Lower lobe of right lung (tissue), 2 donors: ENCODE measurements at regions not wholly inside any gene's neighbourhood (a gene's known extent, or its start where the extent isn't known, plus 50 kb on each side); places are given as distances from the start of the nearest gene placed in this dataset.

Experiments used
- ATAC-seq, 2 donors: fragments of 200-7000 bp; cut with Tn5 transposase; one replicate each; pipeline ENCODE4 v1.9.1; 2020 to 2022; ENCODE audit warnings: mild to moderate bottlenecking in 2 of 2, moderate library complexity in 2 of 2
- DNase-seq: peaks from one replicate; pipeline ENCODE4 v3.0.0-alpha.2; 2020
- H3K27ac ChIP-seq: fragments of 200-600 bp; one replicate; pipeline ENCODE4 v1.8.0; 2022
- H3K27me3 ChIP-seq: fragments of 200-600 bp; one replicate; pipeline ENCODE4 v1.8.0; 2022; ENCODE audit warnings: low read depth
- H3K36me3 ChIP-seq: fragments of 200-600 bp; one replicate; pipeline ENCODE4 v1.8.0; 2022; ENCODE audit warnings: mild to moderate bottlenecking
- H3K4me1 ChIP-seq: fragments of 200-600 bp; one replicate; pipeline ENCODE4 v1.8.0; 2022
- H3K4me3 ChIP-seq: fragments of 200-600 bp; one replicate; pipeline ENCODE4 v1.8.0; 2022; ENCODE audit warnings: mild to moderate bottlenecking
- H3K9me3 ChIP-seq: fragments of 200-600 bp; one replicate; pipeline ENCODE4 v1.8.0; 2022
- intact Hi-C: fragments of 100-400 bp; cut with DNase I; formaldehyde crosslinking; loops from one replicate; pipeline ENCODE4 v1.11.0; 2022
- TF ChIP-seq, protein P1 (sequence below): fragments of 200-600 bp; IDR thresholded peaks from one replicate; pipeline ENCODE4 v1.8.0; 2022; ENCODE audit warnings: antibody characterized with exemption, mild to moderate bottlenecking
- donor health status: DM: no; HTN: yes; CAD: no; lungs with severe emphysema.

DNA sequence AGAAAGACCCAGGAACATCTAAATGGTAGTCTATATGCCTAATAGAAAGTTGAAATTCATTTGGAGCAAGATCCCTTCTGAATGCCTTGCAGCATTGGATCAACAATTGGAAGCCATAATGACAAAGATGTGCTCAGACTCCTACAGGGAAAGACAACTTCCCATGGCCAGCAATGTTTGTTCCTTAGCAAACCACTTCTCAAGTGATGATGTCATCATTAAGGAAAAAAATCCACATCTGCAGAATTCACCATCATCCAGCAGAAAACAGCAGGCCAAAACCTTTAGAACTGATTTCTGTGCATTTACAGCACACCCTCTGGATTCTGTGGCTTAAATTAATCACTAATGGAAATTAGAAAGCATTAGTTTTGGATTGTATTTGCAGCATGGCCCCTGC lies 82.4 kb upstream of the ZIC3 start:
- ATAC-seq, result no peak
- H3K36me3 ChIP-seq, result no peaks in the 10 kb centered on the region
- no peaks in the 10 kb centered on the region for H3K9me3 ChIP-seq
- TF ChIP-seq, protein P1, sequence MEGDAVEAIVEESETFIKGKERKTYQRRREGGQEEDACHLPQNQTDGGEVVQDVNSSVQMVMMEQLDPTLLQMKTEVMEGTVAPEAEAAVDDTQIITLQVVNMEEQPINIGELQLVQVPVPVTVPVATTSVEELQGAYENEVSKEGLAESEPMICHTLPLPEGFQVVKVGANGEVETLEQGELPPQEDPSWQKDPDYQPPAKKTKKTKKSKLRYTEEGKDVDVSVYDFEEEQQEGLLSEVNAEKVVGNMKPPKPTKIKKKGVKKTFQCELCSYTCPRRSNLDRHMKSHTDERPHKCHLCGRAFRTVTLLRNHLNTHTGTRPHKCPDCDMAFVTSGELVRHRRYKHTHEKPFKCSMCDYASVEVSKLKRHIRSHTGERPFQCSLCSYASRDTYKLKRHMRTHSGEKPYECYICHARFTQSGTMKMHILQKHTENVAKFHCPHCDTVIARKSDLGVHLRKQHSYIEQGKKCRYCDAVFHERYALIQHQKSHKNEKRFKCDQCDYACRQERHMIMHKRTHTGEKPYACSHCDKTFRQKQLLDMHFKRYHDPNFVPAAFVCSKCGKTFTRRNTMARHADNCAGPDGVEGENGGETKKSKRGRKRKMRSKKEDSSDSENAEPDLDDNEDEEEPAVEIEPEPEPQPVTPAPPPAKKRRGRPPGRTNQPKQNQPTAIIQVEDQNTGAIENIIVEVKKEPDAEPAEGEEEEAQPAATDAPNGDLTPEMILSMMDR, result no peak
- no peaks in the 10 kb centered on the region for H3K4me1 ChIP-seq
- no peak overlapping the region for H3K27ac ChIP-seq
- no peak for DNase-seq
- intact Hi-C loops, result no loop called here
- H3K4me3 ChIP-seq, result no peak overlapping the region
- no peaks in the 10 kb centered on the region for H3K27me3 ChIP-seq

DNA sequence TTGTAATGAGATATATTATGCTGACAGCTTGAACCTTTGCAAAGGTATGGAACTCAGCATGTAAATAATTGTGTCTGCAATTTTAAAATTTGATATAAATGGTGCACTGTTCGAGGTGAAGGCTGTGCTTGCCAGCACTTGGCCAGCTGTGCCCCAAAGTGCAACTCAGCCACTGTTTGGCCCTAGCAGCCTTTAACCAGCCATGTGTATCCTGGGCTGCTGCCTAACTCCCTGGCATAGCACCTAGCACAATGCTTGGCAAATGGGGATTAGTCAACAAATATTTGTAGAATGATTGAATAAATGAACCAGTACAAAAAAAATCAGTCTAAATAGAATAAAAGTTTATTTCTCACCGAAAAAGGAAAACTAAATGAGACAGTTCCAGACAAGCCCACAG lies 83.8 kb upstream of the ZIC3 start:
- ATAC-seq, result no peak
- intact Hi-C loops, result no loop called here
- no peak overlapping the region for H3K27ac ChIP-seq
- no peaks in the 10 kb centered on the region for H3K27me3 ChIP-seq
- DNase-seq, result no peak
- H3K4me3 ChIP-seq, result no peak overlapping the region
- TF ChIP-seq, protein P1, result no peak
- H3K9me3 ChIP-seq, result no peaks in the 10 kb centered on the region
- H3K36me3 ChIP-seq, result no peaks in the 10 kb centered on the region
- no peaks in the 10 kb centered on the region for H3K4me1 ChIP-seq

DNA sequence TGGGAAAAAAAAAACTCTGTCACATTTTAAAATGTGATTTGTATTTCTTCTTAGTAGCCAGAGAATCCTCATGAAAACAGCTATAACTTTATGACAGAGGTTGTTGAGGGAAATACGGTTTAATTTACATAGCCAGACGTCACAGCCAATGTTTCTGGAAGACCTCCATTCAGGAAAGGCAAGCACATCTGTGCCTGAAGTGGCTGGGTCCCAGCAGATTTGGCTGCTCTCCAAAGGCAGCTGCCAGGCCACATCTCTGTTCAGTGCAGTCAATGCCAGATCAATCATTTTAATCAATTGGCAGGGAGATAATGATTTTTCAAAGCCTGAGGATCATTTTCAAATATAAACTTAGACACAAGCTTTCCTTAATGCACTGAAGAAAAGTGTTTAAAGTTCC lies 86.5 kb upstream of the ZIC3 start:
- no peak for DNase-seq
- Histone ChIP-seq H3K27me3 (no peaks in the 10 kb centered on the region), H3K9me3 (no peaks in the 10 kb centered on the region), H3K4me1 (no peaks in the 10 kb centered on the region), H3K27ac (no peak overlapping the region), H3K36me3 (no peaks in the 10 kb centered on the region), H3K4me3 (no peak overlapping the region)
- no peak for ATAC-seq
- TF ChIP-seq, protein P1, result no peak
- intact Hi-C loops, result no loop called here

DNA sequence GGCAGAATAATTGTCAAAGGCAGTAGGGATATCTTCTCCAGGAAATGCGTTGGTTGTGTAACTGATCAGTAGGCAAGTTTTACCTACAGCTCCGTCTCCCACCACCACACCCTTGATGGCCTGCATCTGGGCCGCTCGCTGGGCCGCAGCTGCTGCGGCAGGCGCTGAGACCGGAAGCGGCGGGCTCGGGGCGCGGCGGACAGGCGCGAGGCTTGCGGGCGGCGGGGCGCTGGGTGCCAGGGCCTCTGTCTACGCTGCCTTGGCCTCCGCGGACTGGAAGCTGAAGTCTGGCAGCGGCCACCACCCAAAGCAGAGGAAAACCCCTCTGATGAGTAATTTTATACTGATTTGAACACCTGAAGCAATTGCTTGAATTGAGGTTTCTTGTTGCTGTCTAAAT lies 124.2 kb upstream of the ZIC3 start:
- no peaks in the 10 kb centered on the region for H3K9me3 ChIP-seq
- H3K27me3 ChIP-seq, result no peaks in the 10 kb centered on the region
- H3K4me3 ChIP-seq, result no peak overlapping the region
- no peak overlapping the region for H3K27ac ChIP-seq
- TF ChIP-seq, protein P1, result no peak
- no peaks in the 10 kb centered on the region for H3K4me1 ChIP-seq
- ATAC-seq (no peak), DNase-seq (no peak)
- no peaks in the 10 kb centered on the region for H3K36me3 ChIP-seq
- intact Hi-C loops, result no loop called here

DNA sequence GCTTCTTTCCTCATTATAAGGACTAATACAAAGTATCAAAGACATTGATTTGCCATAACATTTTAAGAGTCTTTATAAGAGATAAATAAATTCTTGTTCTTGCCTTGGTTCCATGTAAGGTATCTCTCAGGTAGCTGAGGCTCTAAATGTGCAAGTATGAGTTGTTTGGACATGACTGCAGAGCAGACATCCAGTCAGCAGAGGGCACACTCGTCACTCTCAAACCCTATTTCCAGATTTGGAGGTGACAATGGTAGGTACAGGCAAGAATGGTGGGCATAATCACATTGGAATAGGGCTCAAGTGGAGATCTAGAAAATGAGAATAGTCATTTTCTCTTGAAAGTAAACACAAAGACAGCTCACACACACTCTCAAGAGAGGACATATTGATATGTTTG lies 133.3 kb upstream of the ZIC3 start:
- no peak overlapping the region for H3K4me3 ChIP-seq
- no peak overlapping the region for H3K27ac ChIP-seq
- TF ChIP-seq, protein P1, result peak; percentile 25
- H3K27me3 ChIP-seq, result peaks cover 22% of the 10 kb centered on the region
- intact Hi-C loops, result no loop called here
- no peaks in the 10 kb centered on the region for H3K36me3 ChIP-seq
- ATAC-seq (no peak), DNase-seq (no peak)
- H3K4me1 ChIP-seq, result peaks cover 4% of the 10 kb centered on the region
- no peaks in the 10 kb centered on the region for H3K9me3 ChIP-seq
